ENCODE measurements at regions not wholly inside any gene's neighbourhood (a gene's known extent, or its start where the extent isn't known, plus 50 kb on each side); places are given as distances from the start of the nearest gene placed in this dataset.
"Not testable (repeated sequence)": the region's sequence is repeated elsewhere in the genome, so short reads cannot be mapped to it uniquely, and the experiment has no call there.

- H2BK12ac ChIP-seq (ENCODE audit: low read depth, low read length); H3K56ac ChIP-seq (replicated peaks; ENCODE audit: insufficient read length, low read depth, low read length); H2BK20ac ChIP-seq (ENCODE audit: low read length); H3K79me2 ChIP-seq (ENCODE audit: control insufficient read depth in 1 of 2, insufficient read depth in 2 of 2, low read length in 2 of 2); H2AK5ac ChIP-seq (ENCODE audit: low read depth, low read length); CTCF ChIA-PET (ENCODE audit: partially characterized antibody); H3K18ac ChIP-seq (ENCODE audit: extremely low read depth, low read length); H3K4ac ChIP-seq (replicated peaks; ENCODE audit: insufficient read length, low read depth, low read length); H3K4me3 ChIP-seq (ENCODE audit: extremely low read depth in 1 of 4, insufficient read depth in 2 of 4, low read depth in 3 of 4, low read length in 4 of 4); DNase-seq (ENCODE audit: low read depth in 1 of 2, low spot score in 2 of 2); FAIRE-seq; H4K91ac ChIP-seq (replicated peaks; ENCODE audit: insufficient read length, low read length); H3K23ac ChIP-seq (ENCODE audit: insufficient read length); H3K23me2 ChIP-seq (ENCODE audit: low read depth, low read length); H3K4me2 ChIP-seq (ENCODE audit: insufficient read depth in 1 of 2, low read depth in 2 of 2, low read length in 2 of 2); H4K5ac ChIP-seq (ENCODE audit: insufficient read length, low read depth, low read length); H3K14ac ChIP-seq (ENCODE audit: insufficient read length); H2AFZ ChIP-seq (ENCODE audit: low read length); H3K79me1 ChIP-seq (ENCODE audit: low read depth, low read length); H4K20me1 ChIP-seq (replicated peaks in 1 of 2; ENCODE audit: control insufficient read depth in 1 of 2, insufficient read depth in 2 of 2, low read length in 2 of 2); H3K9ac ChIP-seq (replicated peaks in 1 of 4; ENCODE audit: extremely low read depth in 1 of 4, low read depth in 3 of 4, low read length in 3 of 4); H3K27me3 ChIP-seq (replicated peaks in 1 of 4; ENCODE audit: control insufficient read depth in 3 of 4, extremely low read depth in 1 of 4, insufficient read depth in 3 of 4, low read length in 3 of 4); H3K9me3 ChIP-seq (ENCODE audit: insufficient read depth in 2 of 2, low read depth in 1 of 2, low read length in 1 of 2); H3K4me1 ChIP-seq (replicated peaks in 1 of 4; ENCODE audit: control insufficient read depth in 3 of 4, insufficient read depth in 4 of 4, low read length in 3 of 4); H2BK15ac ChIP-seq (ENCODE audit: low read length); H2BK120ac ChIP-seq (replicated peaks; ENCODE audit: low read depth, low read length); H4K8ac ChIP-seq (ENCODE audit: extremely low read depth, insufficient read depth, low read length); H3K27ac ChIP-seq (ENCODE audit: low read depth, low read length); POLR2A ChIA-PET (ENCODE audit: partially characterized antibody); H2BK5ac ChIP-seq (ENCODE audit: low read depth, low read length): not testable (repeated sequence)
- 98% methylated on average over 4 of the region's 4 CpGs; no CpG with 5 or more reads in 1 of the 2 experiments for WGBS, 2 experiments (ENCODE audit: extremely low coverage in 1 of 2, insufficient coverage in 1 of 2, insufficient read length in 1 of 2, insufficient replicate concordance in 2 of 2, low coverage in 1 of 2, low lambda C conversion rate in 2 of 2, missing lambda C conversion rate in 1 of 2)
- peaks cover 2 to 30% (median 15%) of the 10 kb centered on the region in 4 experiments; a peak in 5 of 8 replicates for H3K36me3 ChIP-seq (ENCODE audit: control insufficient read depth in 2 of 4, insufficient read depth in 4 of 4, low read length in 3 of 4)
Measured at GRCh38 chr7:67316902-67317301, 320.3 kb downstream of the TYW1 start.

- H3K23ac ChIP-seq (ENCODE audit: insufficient read length); H3K56ac ChIP-seq (replicated peaks; ENCODE audit: insufficient read length, low read depth, low read length); H3K4me3 ChIP-seq (ENCODE audit: extremely low read depth in 1 of 4, insufficient read depth in 2 of 4, low read depth in 3 of 4, low read length in 4 of 4); H4K91ac ChIP-seq (replicated peaks; ENCODE audit: insufficient read length, low read length); H2BK20ac ChIP-seq (ENCODE audit: low read length); H4K5ac ChIP-seq (ENCODE audit: insufficient read length, low read depth, low read length); H3K27ac ChIP-seq (ENCODE audit: low read depth, low read length); POLR2A ChIA-PET (ENCODE audit: partially characterized antibody); DNase-seq (ENCODE audit: low read depth in 1 of 2, low spot score in 2 of 2); H3K23me2 ChIP-seq (ENCODE audit: low read depth, low read length); H3K9me3 ChIP-seq (ENCODE audit: insufficient read depth in 2 of 2, low read depth in 1 of 2, low read length in 1 of 2); H3K4me1 ChIP-seq (replicated peaks in 1 of 4; ENCODE audit: control insufficient read depth in 3 of 4, insufficient read depth in 4 of 4, low read length in 3 of 4); H2AFZ ChIP-seq (ENCODE audit: low read length); H3K79me2 ChIP-seq (ENCODE audit: control insufficient read depth in 1 of 2, insufficient read depth in 2 of 2, low read length in 2 of 2); H3K36me3 ChIP-seq (ENCODE audit: control insufficient read depth in 2 of 4, insufficient read depth in 4 of 4, low read length in 3 of 4); H4K20me1 ChIP-seq (replicated peaks in 1 of 2; ENCODE audit: control insufficient read depth in 1 of 2, insufficient read depth in 2 of 2, low read length in 2 of 2); H3K9ac ChIP-seq (replicated peaks in 1 of 4; ENCODE audit: extremely low read depth in 1 of 4, low read depth in 3 of 4, low read length in 3 of 4); H3K14ac ChIP-seq (ENCODE audit: insufficient read length); H3K79me1 ChIP-seq (ENCODE audit: low read depth, low read length); H2AK5ac ChIP-seq (ENCODE audit: low read depth, low read length); H2BK120ac ChIP-seq (replicated peaks; ENCODE audit: low read depth, low read length); H2BK12ac ChIP-seq (ENCODE audit: low read depth, low read length); H3K18ac ChIP-seq (ENCODE audit: extremely low read depth, low read length); H3K4me2 ChIP-seq (ENCODE audit: insufficient read depth in 1 of 2, low read depth in 2 of 2, low read length in 2 of 2); H4K8ac ChIP-seq (ENCODE audit: extremely low read depth, insufficient read depth, low read length); H3K4ac ChIP-seq (replicated peaks; ENCODE audit: insufficient read length, low read depth, low read length); H2BK15ac ChIP-seq (ENCODE audit: low read length); H3K27me3 ChIP-seq (replicated peaks in 1 of 4; ENCODE audit: control insufficient read depth in 3 of 4, extremely low read depth in 1 of 4, insufficient read depth in 3 of 4, low read length in 3 of 4); H2BK5ac ChIP-seq (ENCODE audit: low read depth, low read length); CTCF ChIA-PET (ENCODE audit: partially characterized antibody): not testable (repeated sequence)
- WGBS, 2 experiments (ENCODE audit: extremely low coverage in 1 of 2, insufficient coverage in 1 of 2, insufficient read length in 1 of 2, insufficient replicate concordance in 2 of 2, low coverage in 1 of 2, low lambda C conversion rate in 2 of 2, missing lambda C conversion rate in 1 of 2): 73% methylated on average over 3 of the region's 5 CpGs; no CpG with 5 or more reads in 1 of the 2 experiments
- FAIRE-seq: peak; percentile 57
Measured at GRCh38 chr7:67328257-67328656, 331.6 kb downstream of the TYW1 start.

Data from H1 (cell line).